ENCODE measurements at regions not wholly inside any gene's neighbourhood (a gene's known extent, or its start where the extent isn't known, plus 50 kb on each side); places are given as distances from the start of the nearest gene placed in this dataset.

- no peak overlapping the region for H3K27ac ChIP-seq (ENCODE audit: low read depth, low read length)
- DNase-seq (ENCODE audit: insufficient read length, low spot score, missing footprints) = peak; percentile 45
- no peaks in the 10 kb centered on the region for H3K27me3 ChIP-seq (ENCODE audit: insufficient read depth, low read length)
- no peaks in the 10 kb centered on the region for H4K20me1 ChIP-seq (ENCODE audit: insufficient read depth, low read length)
- no peak overlapping the region for H3K4me3 ChIP-seq (ENCODE audit: insufficient read depth, low read length)
- H3K36me3 ChIP-seq (ENCODE audit: insufficient read depth, low read length) = no peaks in the 10 kb centered on the region
- H3K4me1 ChIP-seq (ENCODE audit: insufficient read depth, low read length) = no peaks in the 10 kb centered on the region
- TF ChIP-seq CTCF (IDR thresholded peaks at IDR 0.05; ENCODE audit: extremely low read depth, low read depth, low read length) = no peak
- no peak overlapping the region for H3K4me2 ChIP-seq (ENCODE audit: insufficient read depth, low read length)
- H3K9me3 ChIP-seq (ENCODE audit: low read depth, low read length) = peaks cover 2% of the 10 kb centered on the region
- H2AFZ ChIP-seq (ENCODE audit: low read length) = no peak overlapping the region
- H3K79me2 ChIP-seq (ENCODE audit: insufficient read depth, low read length) = no peaks in the 10 kb centered on the region
Measured at GRCh38 chr4:134687646-134688628, 486.3 kb upstream of the PABPC4L start.

DNA sequence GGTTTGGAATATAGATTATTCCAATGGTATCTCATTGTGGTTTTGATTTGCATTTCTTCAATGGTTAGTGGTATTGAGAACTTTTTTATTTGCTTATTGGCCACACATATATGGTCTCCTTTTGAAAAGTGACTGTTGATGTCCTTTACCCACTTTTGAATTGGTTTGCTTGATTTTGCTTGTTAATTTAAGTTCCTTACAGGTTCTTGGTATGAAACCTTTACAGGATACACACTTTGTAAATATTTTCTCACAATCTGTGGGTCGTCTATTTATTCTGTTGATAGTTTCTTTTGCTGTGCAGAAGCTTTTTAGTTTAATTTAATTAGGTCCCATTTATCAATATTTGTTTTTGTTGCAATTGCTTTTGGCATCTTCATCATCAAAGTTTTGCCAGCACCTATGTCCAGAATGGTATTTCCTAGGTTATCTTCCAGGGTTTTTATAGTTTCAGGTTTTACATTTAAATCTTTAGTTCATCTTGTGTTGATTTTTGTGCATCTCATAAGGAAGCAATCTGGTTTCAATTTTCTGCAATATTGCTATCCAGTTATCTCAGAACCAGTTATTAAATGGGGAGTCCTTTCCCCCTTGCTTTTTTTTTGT lies 475.7 kb upstream of the PABPC4L start:
- H3K4me3 ChIP-seq (ENCODE audit: insufficient read depth, low read length) = no peak overlapping the region
- no peak for DNase-seq (ENCODE audit: insufficient read length, low spot score, missing footprints)
- no peaks in the 10 kb centered on the region for H3K79me2 ChIP-seq (ENCODE audit: insufficient read depth, low read length)
- H2AFZ ChIP-seq (ENCODE audit: low read length) = no peak overlapping the region
- no peaks in the 10 kb centered on the region for H3K27me3 ChIP-seq (ENCODE audit: insufficient read depth, low read length)
- H3K36me3 ChIP-seq (ENCODE audit: insufficient read depth, low read length) = no peaks in the 10 kb centered on the region
- TF ChIP-seq CTCF (IDR thresholded peaks at IDR 0.05; ENCODE audit: extremely low read depth, low read depth, low read length) = no peak
- H4K20me1 ChIP-seq (ENCODE audit: insufficient read depth, low read length) = no peaks in the 10 kb centered on the region
- no peak overlapping the region for H3K27ac ChIP-seq (ENCODE audit: low read depth, low read length)
- no peaks in the 10 kb centered on the region for H3K9me3 ChIP-seq (ENCODE audit: low read depth, low read length)
- H3K4me2 ChIP-seq (ENCODE audit: insufficient read depth, low read length) = no peak overlapping the region
- no peaks in the 10 kb centered on the region for H3K4me1 ChIP-seq (ENCODE audit: insufficient read depth, low read length)

- no peak overlapping the region for H2AFZ ChIP-seq (ENCODE audit: low read length)
Measured at GRCh38 chr4:134668237-134668636, 466.6 kb upstream of the PABPC4L start.

More at GRCh38 chr4:134668237-134668636, 466.6 kb upstream of the PABPC4L start:
- no peak for TF ChIP-seq CTCF (IDR thresholded peaks at IDR 0.05; ENCODE audit: extremely low read depth, low read depth, low read length)
- Histone ChIP-seq H3K36me3 (ENCODE audit: insufficient read depth, low read length) (no peaks in the 10 kb centered on the region), H3K79me2 (ENCODE audit: insufficient read depth, low read length) (no peaks in the 10 kb centered on the region), H3K4me3 (ENCODE audit: insufficient read depth, low read length) (no peak overlapping the region), H3K9me3 (ENCODE audit: low read depth, low read length) (peaks cover 5% of the 10 kb centered on the region), H4K20me1 (ENCODE audit: insufficient read depth, low read length) (no peaks in the 10 kb centered on the region), H3K4me2 (ENCODE audit: insufficient read depth, low read length) (no peak overlapping the region), H3K27me3 (ENCODE audit: insufficient read depth, low read length) (no peaks in the 10 kb centered on the region), H3K4me1 (ENCODE audit: insufficient read depth, low read length) (no peaks in the 10 kb centered on the region), H3K27ac (ENCODE audit: low read depth, low read length) (no peak overlapping the region)
- no peak for DNase-seq (ENCODE audit: insufficient read length, low spot score, missing footprints)

Data from osteoblast (primary cell).